Common myeloid progenitor, CD34-positive (primary cell): ENCODE measurements at regions not wholly inside any gene's neighbourhood (a gene's known extent, or its start where the extent isn't known, plus 50 kb on each side); places are given as distances from the start of the nearest gene placed in this dataset.

Experiments
- CTCF ChIA-PET: fragments of 350-600 bp; sonication (Branson Sonifier 250); formaldehyde crosslinking; loops from one replicate; lab custom pipeline; 2021; ENCODE audit warnings: antibody characterized with exemption; lab: Charles Lee
- POLR2A ChIA-PET: fragments of 350-600 bp; sonication (Branson Sonifier 250); formaldehyde crosslinking; loops from one replicate; lab custom pipeline; 2021; ENCODE audit warnings: antibody characterized with exemption; lab: Charles Lee
- DNase-seq, 3 donors: peaks; one replicate each; pipeline versions ENCODE4 v3.0.0 to v3.0.0-alpha.2; 2013
- H3K27ac ChIP-seq, 2 experiments: 1 replicate in 1 of 2; 2 replicates in 1 of 2; pipeline ENCODE4 v1.7.0; 2013; ENCODE audit warnings: inconsistent platforms in 2 of 2, low read length in 2 of 2, mild to moderate bottlenecking in 2 of 2, low read depth in 1 of 2, moderate library complexity in 1 of 2; ENCODE audit not compliant: severe bottlenecking in 2 of 2, insufficient read depth in 1 of 2, poor library complexity in 1 of 2
- H3K27me3 ChIP-seq, 5 experiments: replicated peaks in 2 of 5; 1 replicate in 3 of 5; 2 replicates in 2 of 5; pipeline versions ENCODE4 v1.6.1 to v1.7.0; 2013; ENCODE audit warnings: low read length in 4 of 5, mild to moderate bottlenecking in 2 of 5, moderate library complexity in 2 of 5, inconsistent platforms in 1 of 5; ENCODE audit not compliant: insufficient read depth in 5 of 5, control insufficient read depth in 4 of 5
- H3K36me3 ChIP-seq, 4 experiments: 1 replicate in 2 of 4; 2 replicates in 2 of 4; pipeline versions ENCODE4 v1.6.1 to v1.7.0; 2013; ENCODE audit warnings: low read length in 3 of 4, control low read depth in 1 of 4, mild to moderate bottlenecking in 1 of 4; ENCODE audit not compliant: control insufficient read depth in 4 of 4, insufficient read depth in 4 of 4
- H3K4me1 ChIP-seq, 4 experiments: 1 replicate in 3 of 4; 2 replicates in 1 of 4; pipeline versions ENCODE4 v1.6.1 to v1.7.1; 2013; ENCODE audit warnings: low read length in 3 of 4, mild to moderate bottlenecking in 3 of 4, control low read depth in 1 of 4, inconsistent platforms in 1 of 4, moderate library complexity in 1 of 4; ENCODE audit not compliant: control insufficient read depth in 4 of 4, insufficient read depth in 4 of 4; ENCODE audit errors: control extremely low read depth in 1 of 4
- H3K4me3 ChIP-seq, 7 experiments: 1 replicate in 4 of 7; 2 replicates in 3 of 7; pipeline versions ENCODE4 v1.5.1 to v1.7.0; 2013; ENCODE audit warnings: mild to moderate bottlenecking in 7 of 7, low read length in 6 of 7, moderate library complexity in 6 of 7, inconsistent platforms in 2 of 7, low read depth in 2 of 7, control low read depth in 1 of 7; ENCODE audit not compliant: insufficient read depth in 4 of 7, control insufficient read depth in 1 of 7; ENCODE audit errors: extremely low read depth in 1 of 7
- H3K9me3 ChIP-seq, 5 experiments: 1 replicate in 4 of 5; 2 replicates in 1 of 5; pipeline versions ENCODE4 v1.6.1 to v1.7.1; 2013; ENCODE audit warnings: low read length in 4 of 5, mild to moderate bottlenecking in 2 of 5, inconsistent platforms in 1 of 5, low read depth in 1 of 5, moderate library complexity in 1 of 5; ENCODE audit not compliant: control insufficient read depth in 4 of 5, insufficient read depth in 2 of 5; ENCODE audit errors: control extremely low read depth in 1 of 5
- WGBS: methylation state at CpG from one replicate; pipeline ENCODE4 v1.1.5; 2013; ENCODE audit not compliant: insufficient coverage; 5-methylcytosine and 5-hydroxymethylcytosine counted together

DNA sequence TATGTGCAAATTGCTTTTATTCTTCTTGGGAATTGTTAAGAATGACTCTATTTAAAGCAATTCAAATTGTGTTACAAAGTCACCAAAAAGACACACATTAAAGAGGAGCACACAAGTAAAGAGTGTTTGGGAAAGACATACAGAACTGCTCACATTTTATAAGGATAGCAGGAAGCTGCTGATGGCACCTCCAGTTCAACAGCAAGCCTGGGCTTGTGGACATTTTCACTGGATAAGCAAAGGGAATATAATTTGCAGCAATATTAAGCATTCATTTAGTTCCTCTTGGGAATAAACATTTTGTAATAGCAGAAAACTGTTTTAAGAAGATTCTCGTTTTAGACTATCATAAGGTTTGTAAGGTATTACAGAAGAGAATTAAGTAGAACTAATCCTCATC, 1271.9 kb downstream of the ZPLD1 start:
- no peaks in the 10 kb centered on the region for H3K27me3 ChIP-seq
- ChIA-PET CTCF (no interaction called here), POLR2A (no interaction called here)
- no peak for DNase-seq
- no CpG with 5 or more reads among the region's 1 CpG for WGBS
- no peaks in the 10 kb centered on the region for H3K36me3 ChIP-seq
- no peaks in the 10 kb centered on the region for H3K9me3 ChIP-seq
- H3K4me1 ChIP-seq = no peaks in the 10 kb centered on the region
- no peak overlapping the region for H3K4me3 ChIP-seq
- no peak overlapping the region for H3K27ac ChIP-seq

DNA sequence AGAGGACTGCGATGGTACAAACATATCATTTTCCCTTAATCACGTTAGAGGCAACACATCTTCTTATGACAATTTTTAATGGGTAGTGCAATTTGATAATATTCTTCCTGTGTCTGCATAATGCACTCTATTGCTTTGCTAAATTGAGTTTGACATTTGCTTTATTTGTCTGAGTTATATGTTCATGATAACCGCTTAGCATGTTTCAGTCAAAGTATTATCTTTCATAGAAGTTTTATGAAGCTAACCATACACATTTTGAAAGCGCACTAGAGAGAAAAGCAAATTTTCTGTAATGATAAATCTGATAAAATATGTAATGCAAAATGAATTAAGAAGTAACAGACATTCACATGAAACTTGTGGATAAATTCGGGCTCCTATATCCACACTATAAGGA, 1276.9 kb downstream of the ZPLD1 start:
- POLR2A ChIA-PET = no interaction called here
- Histone ChIP-seq H3K27me3 (no peaks in the 10 kb centered on the region), H3K4me3 (no peak overlapping the region), H3K36me3 (no peaks in the 10 kb centered on the region), H3K27ac (no peak overlapping the region), H3K4me1 (no peaks in the 10 kb centered on the region), H3K9me3 (no peaks in the 10 kb centered on the region)
- WGBS = no CpG with 5 or more reads among the region's 5 CpGs
- no peak for DNase-seq
- CTCF ChIA-PET = no interaction called here

DNA sequence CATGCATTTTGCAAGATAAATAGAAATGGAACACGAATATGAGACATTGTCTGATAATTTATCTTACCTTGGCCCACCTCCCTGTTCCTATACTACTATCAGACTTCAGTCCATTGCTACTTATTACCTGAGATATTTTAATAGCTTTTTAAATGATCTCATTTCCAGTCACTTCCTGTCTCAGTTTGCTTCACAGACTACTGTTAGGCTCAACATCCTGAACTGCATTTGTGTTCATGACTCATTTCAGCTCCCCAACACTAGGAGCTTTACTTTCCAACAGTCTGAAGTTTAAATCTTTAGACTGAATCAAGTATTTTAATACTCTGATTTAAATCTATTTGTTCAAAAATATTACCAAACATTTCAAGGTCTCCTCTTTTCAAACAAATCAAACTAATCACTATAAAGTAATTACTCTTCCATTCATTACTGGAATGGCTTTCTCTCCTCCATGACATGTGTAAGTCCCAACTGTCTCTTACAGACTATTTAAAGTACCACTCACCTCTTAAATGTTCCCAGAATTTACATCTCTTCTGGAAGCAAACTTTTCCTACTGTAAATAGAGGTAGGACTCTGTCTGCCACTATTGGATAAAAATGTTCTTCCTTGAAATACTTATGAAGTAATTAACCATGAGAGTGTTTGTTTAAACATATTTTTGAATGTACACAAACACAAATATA, 1277.6 kb downstream of the ZPLD1 start:
- Histone ChIP-seq H3K4me1 (no peaks in the 10 kb centered on the region), H3K9me3 (no peaks in the 10 kb centered on the region), H3K36me3 (no peaks in the 10 kb centered on the region), H3K4me3 (no peak overlapping the region), H3K27me3 (no peaks in the 10 kb centered on the region), H3K27ac (no peak overlapping the region)
- no CpG with 5 or more reads among the region's 1 CpG for WGBS
- CTCF ChIA-PET = no interaction called here
- POLR2A ChIA-PET = no interaction called here
- DNase-seq = no peak

DNA sequence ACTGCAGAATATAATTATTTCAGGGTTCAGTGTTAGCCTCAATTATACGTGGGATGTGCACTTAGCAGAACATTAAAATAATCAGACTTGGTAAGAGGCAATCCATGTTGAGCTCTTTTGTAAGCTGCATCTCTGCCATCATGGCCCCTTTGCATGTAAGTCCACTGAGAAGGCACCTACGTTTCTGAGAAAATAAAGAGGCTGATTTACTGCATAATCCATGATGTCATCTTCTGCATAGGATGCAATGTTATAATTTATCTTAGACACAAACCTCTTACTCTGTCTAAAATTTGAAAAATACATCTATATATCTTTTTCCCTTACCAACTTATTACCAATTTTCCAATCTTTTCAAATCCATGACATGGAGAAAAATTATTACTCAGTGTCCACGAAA, 1294.7 kb downstream of the ZPLD1 start:
- no peaks in the 10 kb centered on the region for H3K4me1 ChIP-seq

DNA sequence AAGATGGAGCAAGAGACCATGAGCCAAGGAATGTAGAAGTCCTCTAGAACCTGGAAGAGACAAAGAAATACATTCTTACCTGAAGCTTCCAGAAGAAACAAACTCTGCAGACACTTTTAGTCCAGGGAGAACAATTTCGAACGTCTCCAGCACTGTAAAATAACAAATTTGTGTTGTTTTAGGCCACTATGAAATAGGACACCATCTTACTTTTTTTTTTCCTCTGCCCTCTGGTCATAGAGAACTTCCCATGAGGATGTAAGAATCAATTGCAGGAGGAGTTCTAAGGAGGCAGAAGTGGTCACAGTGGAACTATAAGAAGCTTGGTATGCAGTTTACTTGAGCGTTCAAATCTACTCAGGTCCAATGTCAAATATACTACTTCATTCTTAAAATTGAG, 1295.9 kb downstream of the ZPLD1 start:
- CTCF ChIA-PET = no interaction called here
- H3K36me3 ChIP-seq = no peaks in the 10 kb centered on the region
- no peaks in the 10 kb centered on the region for H3K9me3 ChIP-seq
- no peaks in the 10 kb centered on the region for H3K27me3 ChIP-seq
- POLR2A ChIA-PET = no interaction called here
- H3K4me3 ChIP-seq = no peak overlapping the region
- H3K27ac ChIP-seq = no peak overlapping the region
- H3K4me1 ChIP-seq = no peaks in the 10 kb centered on the region
- DNase-seq = no peak
- WGBS = no CpG with 5 or more reads among the region's 3 CpGs

More for the DNA sequence above, 1294.7 kb downstream of the ZPLD1 start:
- DNase-seq = no peak
- no peaks in the 10 kb centered on the region for H3K9me3 ChIP-seq
- POLR2A ChIA-PET = no interaction called here
- no peaks in the 10 kb centered on the region for H3K27me3 ChIP-seq
- no peak overlapping the region for H3K27ac ChIP-seq
- 100% methylated on average over 1 of the region's 3 CpGs for WGBS
- CTCF ChIA-PET = no interaction called here
- no peak overlapping the region for H3K4me3 ChIP-seq
- H3K36me3 ChIP-seq = no peaks in the 10 kb centered on the region

DNA sequence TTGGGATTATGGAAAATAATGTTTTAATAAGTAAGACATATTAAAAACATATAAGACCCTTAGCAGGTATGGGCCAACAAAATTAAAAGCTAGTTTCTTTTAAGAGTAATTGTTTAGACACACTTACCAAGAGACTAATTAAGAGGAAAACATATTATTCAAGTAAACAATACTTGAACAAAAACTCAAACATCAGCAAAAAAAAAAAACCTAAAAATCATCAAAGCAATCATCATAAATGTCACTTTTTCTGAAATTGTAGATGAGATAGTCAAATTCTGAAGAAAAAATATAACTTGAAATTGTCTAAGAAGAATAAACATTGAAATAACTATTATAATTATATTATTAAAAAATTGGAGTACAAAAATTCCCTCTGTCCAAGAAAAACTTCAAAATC, 1318.2 kb downstream of the ZPLD1 start:
- Histone ChIP-seq H3K27me3 (no peaks in the 10 kb centered on the region), H3K9me3 (no peaks in the 10 kb centered on the region), H3K36me3 (no peaks in the 10 kb centered on the region), H3K27ac (no peak overlapping the region), H3K4me3 (no peak overlapping the region), H3K4me1 (no peaks in the 10 kb centered on the region)
- ChIA-PET POLR2A (no interaction called here), CTCF (no interaction called here)
- DNase-seq = no peak

DNA sequence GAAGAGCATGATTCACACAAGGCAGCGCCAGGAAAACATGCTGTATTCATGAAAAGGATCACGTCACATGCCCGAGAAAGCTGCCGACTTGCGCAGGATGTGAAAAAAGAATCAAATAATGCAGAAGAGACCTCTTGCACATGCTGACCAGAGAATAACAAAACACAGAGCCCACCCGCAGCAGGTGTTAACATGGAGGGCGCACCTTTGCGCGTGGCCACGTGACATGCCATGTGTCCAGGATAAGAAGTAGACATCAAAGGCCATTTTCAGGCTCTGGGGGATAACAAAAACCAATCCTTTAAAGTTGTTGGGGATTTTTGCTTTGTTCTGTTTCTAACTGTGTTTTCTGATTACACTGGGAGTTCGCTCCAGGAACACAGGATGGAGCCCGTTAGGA, 1332.8 kb downstream of the ZPLD1 start:
- H3K4me3 ChIP-seq = no peak overlapping the region
- no peaks in the 10 kb centered on the region for H3K27me3 ChIP-seq
- H3K36me3 ChIP-seq = no peaks in the 10 kb centered on the region
- POLR2A ChIA-PET = no interaction called here
- CTCF ChIA-PET = no interaction called here
- no peak for DNase-seq
- WGBS = 94% methylated on average over 10 of the region's 12 CpGs
- no peak overlapping the region for H3K27ac ChIP-seq
- H3K9me3 ChIP-seq = no peaks in the 10 kb centered on the region
- H3K4me1 ChIP-seq = no peaks in the 10 kb centered on the region
